GM12878 (cell line): ENCODE measurements at regions not wholly inside any gene's neighbourhood (a gene's known extent, or its start where the extent isn't known, plus 50 kb on each side); places are given as distances from the start of the nearest gene placed in this dataset.

Experiments
- ATAC-seq: fragments of 200-7000 bp; cut with Tn5 transposase; 3 replicates; pipeline ENCODE4 v1.9.1; 2020; ENCODE audit warnings: mild to moderate bottlenecking, moderate library complexity
- BruUV-seq: library from RNA; stranded (reverse); fragments of 400-500 nt; replicated peaks from 2 replicates; lab custom pipeline; 2021; lab: Mats Ljungman, UMichigan
- CTCF ChIA-PET: fragments of 300-600 bp; sonication (Branson Sonifier 250); formaldehyde crosslinking; extraction: SDS; loops from one replicate; lab custom pipeline; 2021; ENCODE audit warnings: inconsistent platforms; lab: Yijun Ruan, JAX
- POLR2A ChIA-PET: fragments of 350-600 bp; formaldehyde crosslinking; extraction: SDS; loops from one replicate; lab custom pipeline; 2021; ENCODE audit warnings: inconsistent platforms; lab: Charles Lee
- RAD21 ChIA-PET: fragments of 300-600 bp; sonication (Branson Sonifier 250); formaldehyde crosslinking; loops from one replicate; lab custom pipeline; 2023; ENCODE audit warnings: antibody characterized with exemption; ENCODE audit not compliant: unreplicated experiment; lab: Charles Lee
- SMC1A ChIA-PET: fragments of 300-600 bp; sonication (Branson Sonifier 250); formaldehyde crosslinking; loops from one replicate; lab custom pipeline; 2023; ENCODE audit not compliant: unreplicated experiment, uncharacterized antibody; lab: Charles Lee
- DNase-seq: peaks from one replicate; pipeline ENCODE4 v3.0.0-alpha.2; 2011; ENCODE audit warnings: low read depth, low spot score
- FAIRE-seq: peaks from 3 replicates; lab custom pipeline; 2011; peaks lifted over from hg19 to GRCh38; lab: Jason Lieb, UNC
- H2AFZ ChIP-seq: 2 replicates; pipeline ENCODE4 v1.6.0; 2011; ENCODE audit warnings: low read depth, low read length, control low read depth; ENCODE audit not compliant: control insufficient read depth
- H3K27ac ChIP-seq: 2 replicates; pipeline ENCODE4 v1.5.1; 2011; ENCODE audit warnings: control low read depth; ENCODE audit not compliant: control insufficient read depth, insufficient read depth
- H3K27me3 ChIP-seq, 2 experiments: replicated peaks in 1 of 2; 2 replicates each; pipeline versions ENCODE4 v1.6.0 to v1.6.1; 2011; ENCODE audit warnings: low read length in 1 of 2; ENCODE audit not compliant: control insufficient read depth in 2 of 2, insufficient read depth in 2 of 2
- H3K36me3 ChIP-seq, 2 experiments: 2 replicates each; pipeline ENCODE4 v1.5.1; 2011; ENCODE audit warnings: low read length in 1 of 2; ENCODE audit not compliant: control insufficient read depth in 2 of 2, insufficient read depth in 2 of 2
- H3K4me1 ChIP-seq: 2 replicates; pipeline ENCODE4 v1.6.1; 2011; ENCODE audit warnings: mild to moderate bottlenecking, low read length, moderate library complexity, mixed read lengths; ENCODE audit not compliant: control insufficient read depth, insufficient read depth
- H3K4me2 ChIP-seq: 2 replicates; pipeline ENCODE4 v1.6.0; 2011; ENCODE audit warnings: control low read depth; ENCODE audit not compliant: control insufficient read depth, insufficient read depth
- H3K4me3 ChIP-seq: fragments of 200-600 bp; sonication (generic); 2 replicates; pipeline ENCODE4 v1.5.1; 2016
- H3K79me2 ChIP-seq: 2 replicates; pipeline ENCODE4 v1.6.0; 2011; ENCODE audit warnings: low read length; ENCODE audit not compliant: control insufficient read depth, insufficient read depth
- H3K9ac ChIP-seq: 2 replicates; pipeline ENCODE4 v1.8.0; 2011; ENCODE audit warnings: low read length, control low read depth, mixed read lengths; ENCODE audit not compliant: control insufficient read depth, insufficient read depth
- H3K9me3 ChIP-seq: replicated peaks from 3 replicates; pipeline ENCODE4 v1.5.1; 2011; ENCODE audit warnings: mild to moderate bottlenecking, low read length; ENCODE audit not compliant: control insufficient read depth, insufficient read depth
- H4K20me1 ChIP-seq: 2 replicates; pipeline ENCODE4 v1.6.0; 2011; ENCODE audit not compliant: control insufficient read depth, insufficient read depth
- BACH1 ChIP-seq: fragments of 450-650 bp; IDR thresholded peaks from 2 replicates; pipeline ENCODE4 v1.6.1; 2017; ENCODE audit warnings: mild to moderate bottlenecking, borderline replicate concordance
- BCL11A ChIP-seq: IDR thresholded peaks from 2 replicates; pipeline ENCODE4 v1.6.1; 2011; ENCODE audit warnings: low read depth, low read length
- CHD2 ChIP-seq: IDR thresholded peaks from 2 replicates; pipeline ENCODE4 v1.6.1; 2011; ENCODE audit warnings: low read depth, low read length, improper control_type of control experiment, borderline replicate concordance
- FOS ChIP-seq: IDR thresholded peaks from 3 replicates; pipeline ENCODE4 v1.6.1; 2011; ENCODE audit warnings: borderline replicate concordance; ENCODE audit not compliant: insufficient read length; ENCODE audit errors: extremely low read depth
- IKZF2 ChIP-seq, 2 experiments: fragments of 450-650 bp; IDR thresholded peaks; 2 replicates each; pipeline ENCODE4 v1.6.1; 2017; ENCODE audit warnings: mild to moderate bottlenecking in 2 of 2, moderate library complexity in 2 of 2
- POLR2AphosphoS2 ChIP-seq: IDR thresholded peaks from 2 replicates; pipeline ENCODE4 v1.6.1; 2011; ENCODE audit warnings: low read depth, mild to moderate bottlenecking, low read length, improper control_type of control experiment, moderate library complexity
- RUNX3 ChIP-seq: IDR thresholded peaks from 2 replicates; pipeline ENCODE4 v1.6.1; 2012; ENCODE audit warnings: low read length, inconsistent platforms
- ZZZ3 ChIP-seq: IDR thresholded peaks from 2 replicates; pipeline ENCODE4 v1.6.1; 2011; ENCODE audit warnings: low read depth; ENCODE audit not compliant: control insufficient read depth, insufficient read length
- WGBS: methylation state at CpG from one replicate; pipeline ENCODE4 v1.1.6; 2016; ENCODE audit warnings: low lambda C conversion rate; ENCODE audit not compliant: insufficient replicate concordance, insufficient coverage; ENCODE audit errors: missing lambda C conversion rate; 5-methylcytosine and 5-hydroxymethylcytosine counted together
- in situ Hi-C: fragments of 300-500 bp; cut with MboI; formaldehyde crosslinking; loops from 9 replicates; pipeline ENCODE4 v1.14.3; 2018; ENCODE audit warnings: mixed read lengths
- intact Hi-C: fragments of 100-400 bp; cut with micrococcal nuclease; formaldehyde crosslinking; loops from one replicate; pipeline ENCODE4 v1.14.2; 2022; ENCODE audit not compliant: unreplicated experiment
- TF ChIP-seq, protein P1 (sequence below): IDR thresholded peaks from 2 replicates; pipeline ENCODE4 v1.6.1; 2012; ENCODE audit warnings: low read depth, low read length, improper control_type of control experiment
- TF ChIP-seq, protein P2 (sequence below): fragments of 450-650 bp; formaldehyde crosslinking; IDR thresholded peaks from 2 replicates; pipeline ENCODE4 v1.4.0; 2020; ENCODE audit warnings: mild to moderate bottlenecking, moderate library complexity

DNA sequence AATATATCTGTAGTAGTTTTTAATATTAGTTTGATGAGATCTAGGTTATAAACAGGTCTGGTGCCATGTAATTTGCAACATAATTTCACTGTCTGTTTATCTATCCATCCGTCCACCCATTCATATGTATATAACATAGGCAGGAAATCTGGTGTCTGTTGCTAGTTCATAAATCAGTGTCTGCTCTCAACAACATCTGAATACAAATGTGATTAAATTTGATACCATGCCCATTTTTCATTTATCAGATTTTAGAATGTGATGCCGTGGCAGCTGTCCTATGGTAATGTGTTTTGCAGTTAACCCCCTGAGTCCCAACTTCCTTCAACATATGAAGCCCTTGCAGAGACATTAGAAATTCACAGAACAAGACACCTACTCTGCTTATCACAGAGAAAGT, 228.4 kb downstream of the CMPK2 start:
- intact Hi-C loops, result no loop called here
- H3K27me3 ChIP-seq, result no peaks in the 10 kb centered on the region
- TF ChIP-seq, protein P1, sequence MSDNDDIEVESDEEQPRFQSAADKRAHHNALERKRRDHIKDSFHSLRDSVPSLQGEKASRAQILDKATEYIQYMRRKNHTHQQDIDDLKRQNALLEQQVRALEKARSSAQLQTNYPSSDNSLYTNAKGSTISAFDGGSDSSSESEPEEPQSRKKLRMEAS, result no peak
- TF ChIP-seq POLR2AphosphoS2 (no peak), FOS (no peak), RUNX3 (no peak), IKZF2 (IDR thresholded peaks at IDR 0.05) (no peak), CHD2 (no peak), ZZZ3 (no peak), BCL11A (no peak), BACH1 (no peak)
- TF ChIP-seq, protein P2, sequence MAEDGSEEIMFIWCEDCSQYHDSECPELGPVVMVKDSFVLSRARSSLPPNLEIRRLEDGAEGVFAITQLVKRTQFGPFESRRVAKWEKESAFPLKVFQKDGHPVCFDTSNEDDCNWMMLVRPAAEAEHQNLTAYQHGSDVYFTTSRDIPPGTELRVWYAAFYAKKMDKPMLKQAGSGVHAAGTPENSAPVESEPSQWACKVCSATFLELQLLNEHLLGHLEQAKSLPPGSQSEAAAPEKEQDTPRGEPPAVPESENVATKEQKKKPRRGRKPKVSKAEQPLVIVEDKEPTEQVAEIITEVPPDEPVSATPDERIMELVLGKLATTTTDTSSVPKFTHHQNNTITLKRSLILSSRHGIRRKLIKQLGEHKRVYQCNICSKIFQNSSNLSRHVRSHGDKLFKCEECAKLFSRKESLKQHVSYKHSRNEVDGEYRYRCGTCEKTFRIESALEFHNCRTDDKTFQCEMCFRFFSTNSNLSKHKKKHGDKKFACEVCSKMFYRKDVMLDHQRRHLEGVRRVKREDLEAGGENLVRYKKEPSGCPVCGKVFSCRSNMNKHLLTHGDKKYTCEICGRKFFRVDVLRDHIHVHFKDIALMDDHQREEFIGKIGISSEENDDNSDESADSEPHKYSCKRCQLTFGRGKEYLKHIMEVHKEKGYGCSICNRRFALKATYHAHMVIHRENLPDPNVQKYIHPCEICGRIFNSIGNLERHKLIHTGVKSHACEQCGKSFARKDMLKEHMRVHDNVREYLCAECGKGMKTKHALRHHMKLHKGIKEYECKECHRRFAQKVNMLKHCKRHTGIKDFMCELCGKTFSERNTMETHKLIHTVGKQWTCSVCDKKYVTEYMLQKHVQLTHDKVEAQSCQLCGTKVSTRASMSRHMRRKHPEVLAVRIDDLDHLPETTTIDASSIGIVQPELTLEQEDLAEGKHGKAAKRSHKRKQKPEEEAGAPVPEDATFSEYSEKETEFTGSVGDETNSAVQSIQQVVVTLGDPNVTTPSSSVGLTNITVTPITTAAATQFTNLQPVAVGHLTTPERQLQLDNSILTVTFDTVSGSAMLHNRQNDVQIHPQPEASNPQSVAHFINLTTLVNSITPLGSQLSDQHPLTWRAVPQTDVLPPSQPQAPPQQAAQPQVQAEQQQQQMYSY (CRISPR knock-in tag), result no peak
- no peaks in the 10 kb centered on the region for H4K20me1 ChIP-seq
- ChIA-PET RAD21 (no interaction called here), CTCF (no interaction called here), POLR2A (no interaction called here), SMC1A (no interaction called here)
- H3K27ac ChIP-seq, result no peak overlapping the region
- H3K9me3 ChIP-seq, result no peaks in the 10 kb centered on the region
- FAIRE-seq, result no peak
- H3K9ac ChIP-seq, result no peak overlapping the region
- H2AFZ ChIP-seq, result no peak overlapping the region
- no peak for DNase-seq
- H3K4me3 ChIP-seq, result no peak overlapping the region
- no peaks in the 10 kb centered on the region for H3K4me1 ChIP-seq
- ATAC-seq, result no peak
- H3K36me3 ChIP-seq, result no peaks in the 10 kb centered on the region
- H3K79me2 ChIP-seq, result no peaks in the 10 kb centered on the region
- whole genome bisulfite sequencing, result 19% methylated on average over 2 of the region's 2 CpGs
- BruUV-seq, result no TSS peak
- no peak overlapping the region for H3K4me2 ChIP-seq
- in situ Hi-C loops, result no loop called here
